ENCODE measurements at regions not wholly inside any gene's neighbourhood (a gene's known extent, or its start where the extent isn't known, plus 50 kb on each side); places are given as distances from the start of the nearest gene placed in this dataset.
A peak's percentile ranks its signal among the peaks of the same experiment; 100 is the strongest.
"Not testable (repeated sequence)": the region's sequence is repeated elsewhere in the genome, so short reads cannot be mapped to it uniquely, and the experiment has no call there.

DNA sequence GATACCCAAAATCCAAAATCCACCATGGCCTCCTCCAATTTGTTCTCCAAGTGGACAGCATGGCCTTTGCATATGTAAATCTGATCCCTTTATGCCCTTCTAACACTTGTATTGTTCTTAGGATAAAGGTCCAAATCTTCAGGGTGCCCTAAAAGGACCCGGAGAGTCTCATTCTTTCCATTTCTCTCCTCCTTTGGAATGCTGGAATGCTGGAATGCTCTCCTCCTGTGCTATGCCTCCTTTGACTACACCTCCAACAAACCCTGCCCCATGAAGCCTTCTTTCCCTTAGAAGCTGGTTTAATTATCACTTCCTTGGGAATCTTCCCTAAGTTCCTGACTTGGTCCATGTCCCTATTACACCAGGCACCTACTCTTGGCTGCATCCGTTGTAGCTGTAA is 484.8 kb upstream of the RUNX1 start:
- DNase-seq (no peak), ATAC-seq (no peak)
- intact Hi-C loops (cut with micrococcal nuclease) = no loop called here

DNA sequence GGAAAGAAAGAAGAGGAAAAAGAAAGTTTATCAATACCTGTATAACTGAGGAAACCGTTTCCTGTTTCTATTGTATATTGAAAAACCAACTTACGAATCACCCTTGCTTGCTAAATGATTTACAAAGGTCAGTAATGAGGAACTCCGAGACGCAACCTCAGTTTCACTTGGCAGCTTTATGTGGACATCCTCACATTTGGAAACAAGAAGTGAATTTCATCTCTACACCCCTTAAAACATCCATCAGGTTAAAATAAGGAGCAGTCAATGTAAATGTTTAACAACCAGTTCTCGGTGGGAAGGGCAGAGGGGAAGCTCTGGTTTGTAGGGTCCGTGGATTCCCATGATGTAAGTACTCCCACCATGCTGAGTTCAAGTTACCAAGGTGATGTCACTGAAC is 481.7 kb upstream of the RUNX1 start:
- no peak for DNase-seq
- ATAC-seq = no peak
- intact Hi-C loops (cut with micrococcal nuclease) = no loop called here

DNA sequence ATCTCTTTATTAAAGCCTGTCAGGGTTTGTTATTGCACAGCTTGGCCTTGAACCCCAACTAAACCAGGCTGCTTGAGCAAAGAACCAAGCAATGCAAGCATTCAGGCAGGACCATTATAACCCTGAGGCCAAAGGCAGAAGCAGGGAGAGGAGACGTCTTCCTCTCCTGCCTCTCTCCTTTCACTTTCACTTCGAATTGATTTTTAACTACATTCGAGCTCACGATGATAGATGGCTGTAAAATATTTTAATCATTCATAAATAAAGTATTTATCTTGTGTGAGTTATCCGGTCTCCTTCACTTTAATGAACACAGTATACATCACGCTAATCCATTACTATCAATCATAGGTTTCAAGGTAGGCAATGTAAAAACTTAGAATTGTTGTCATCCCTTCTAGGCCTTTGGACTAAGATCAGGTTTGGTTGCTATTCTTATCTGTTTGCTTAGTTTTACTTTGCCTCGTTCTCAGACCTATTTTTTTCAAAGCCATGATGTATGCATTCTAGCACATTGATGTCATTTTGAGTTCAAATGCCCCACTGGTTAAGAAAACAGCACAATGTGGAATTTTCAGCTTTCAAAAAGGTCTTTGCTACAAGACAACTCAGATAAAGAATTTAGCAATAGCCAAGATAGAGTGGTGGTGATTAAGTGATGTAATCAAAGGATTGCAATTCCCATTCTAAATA is 480.2 kb upstream of the RUNX1 start:
- DNase-seq = no peak
- ATAC-seq = peak; percentile 70
- intact Hi-C loops (cut with micrococcal nuclease) = no loop called here

DNA sequence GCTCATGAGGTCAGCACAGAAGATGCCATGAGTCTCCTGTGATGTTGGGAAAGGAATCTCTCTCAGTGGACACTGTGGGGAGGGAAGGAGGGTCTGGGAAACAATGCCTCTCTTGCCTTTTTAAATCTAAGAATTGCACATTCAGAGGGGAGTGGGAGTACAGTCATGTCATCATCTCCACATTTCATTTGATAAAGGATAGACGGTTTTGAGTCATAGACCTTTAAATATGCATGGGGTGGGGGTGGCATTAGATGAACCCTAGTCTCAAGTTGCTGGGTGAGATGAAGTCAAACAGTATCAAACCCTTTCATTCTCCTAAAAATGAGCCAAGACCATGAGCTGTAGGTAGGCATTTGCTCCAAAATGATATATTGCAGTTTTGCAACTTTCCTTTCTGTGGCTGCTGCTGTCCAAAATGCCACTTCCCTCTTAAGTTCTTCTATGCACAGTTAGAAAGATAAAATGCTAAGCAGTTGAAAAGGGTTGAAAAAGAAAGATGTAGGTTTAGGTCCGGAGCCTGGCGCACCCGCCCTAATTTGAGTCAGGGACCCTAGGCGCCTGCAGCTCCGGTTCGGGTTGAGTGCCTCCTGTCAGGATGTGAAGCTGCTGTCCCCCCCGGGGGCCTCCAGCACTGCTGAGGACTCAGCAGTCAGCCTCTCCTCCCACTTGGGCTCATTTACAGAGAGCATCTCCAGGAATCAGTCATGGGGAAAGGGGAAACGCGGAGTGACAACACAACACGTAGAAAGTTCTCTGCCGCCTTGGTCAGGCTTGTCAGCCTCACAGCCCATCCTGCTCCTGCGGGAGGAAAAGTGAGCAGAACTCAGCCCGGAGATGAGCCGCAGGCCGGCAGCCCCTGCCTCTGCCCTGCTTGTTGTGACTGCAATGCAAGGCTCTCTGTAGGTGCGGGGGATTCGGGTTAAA is 479.3 kb upstream of the RUNX1 start:
- intact Hi-C loops (cut with micrococcal nuclease) = no loop called here
- peak; percentile 37 for DNase-seq
- ATAC-seq = peak; percentile 52

DNA sequence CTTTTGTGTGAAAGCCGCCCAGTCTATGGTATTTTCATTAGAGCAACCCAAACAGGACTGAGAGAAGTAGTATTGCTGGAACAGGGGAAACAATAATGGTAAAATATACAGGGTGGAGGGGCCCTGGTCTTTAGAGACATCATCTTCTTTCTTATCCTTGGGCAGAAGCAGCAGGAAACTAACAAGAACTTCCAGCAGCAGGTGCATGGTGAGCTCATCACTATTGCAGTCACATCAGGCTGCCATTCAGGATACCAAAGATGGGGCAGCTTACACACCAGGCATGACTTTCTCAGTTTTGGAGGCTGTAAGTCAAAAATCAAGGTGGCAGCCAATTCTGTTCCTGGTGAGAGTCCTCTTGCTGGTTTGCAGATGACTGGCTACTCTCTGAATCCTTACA is 478.3 kb upstream of the RUNX1 start:
- intact Hi-C loops (cut with micrococcal nuclease) = no loop called here
- ATAC-seq = no peak

DNA sequence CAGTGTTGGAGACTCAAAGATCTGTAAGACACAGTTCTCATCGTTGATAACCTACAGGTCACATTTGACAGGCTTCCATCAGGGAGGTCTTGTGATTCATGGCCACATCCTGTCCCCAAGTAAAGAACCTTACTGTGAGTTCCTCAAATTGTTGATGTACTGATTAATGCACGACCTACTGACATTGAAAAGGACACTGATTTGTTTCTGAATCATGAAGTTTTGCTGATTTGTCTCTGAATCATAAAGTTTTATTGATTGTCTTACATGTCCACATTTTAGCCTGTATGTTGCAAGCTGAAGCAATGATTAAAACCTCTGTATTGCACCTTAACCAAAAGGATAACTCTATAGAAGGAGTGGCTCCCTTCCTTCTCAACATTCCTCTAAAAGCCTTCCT is 476.3 kb upstream of the RUNX1 start:
- DNase-seq = no peak
- intact Hi-C loops (cut with micrococcal nuclease) = no loop called here
- no peak for ATAC-seq

More for the DNA sequence above, 478.3 kb upstream of the RUNX1 start:
- no peak for DNase-seq

DNA sequence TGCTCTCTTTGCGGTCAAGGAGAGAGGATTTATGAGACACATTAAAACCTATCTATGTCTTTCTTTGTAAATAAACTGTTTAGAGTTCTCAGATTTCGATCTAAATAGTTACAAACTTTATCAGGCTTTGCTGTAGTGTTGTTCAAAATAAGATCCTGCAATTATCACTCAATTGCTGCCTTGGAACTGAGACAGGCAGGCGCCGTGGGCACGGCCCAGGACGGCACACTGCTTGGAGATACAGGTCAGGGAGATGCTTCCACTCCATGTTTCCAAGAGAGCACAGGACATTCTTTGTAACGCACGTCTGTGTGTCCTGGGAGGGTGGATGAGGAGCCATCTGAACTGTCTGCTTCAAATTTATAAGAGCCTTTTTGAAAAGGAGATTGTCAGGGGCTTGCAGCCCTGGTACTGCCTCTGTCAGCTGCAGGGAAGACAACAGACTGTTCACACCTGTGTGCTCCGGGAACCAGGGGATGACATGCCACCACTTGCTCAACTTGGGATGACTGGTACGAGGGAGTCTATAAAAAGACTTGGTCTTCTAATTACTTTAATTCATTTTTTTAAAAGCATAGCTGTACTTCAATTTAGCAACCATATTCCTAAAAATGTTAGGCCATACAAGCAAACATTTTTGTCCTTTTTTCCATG is 472.9 kb upstream of the RUNX1 start:
- DNase-seq (no peak), ATAC-seq (no peak)
- intact Hi-C loops (cut with micrococcal nuclease) = no loop called here

DNA sequence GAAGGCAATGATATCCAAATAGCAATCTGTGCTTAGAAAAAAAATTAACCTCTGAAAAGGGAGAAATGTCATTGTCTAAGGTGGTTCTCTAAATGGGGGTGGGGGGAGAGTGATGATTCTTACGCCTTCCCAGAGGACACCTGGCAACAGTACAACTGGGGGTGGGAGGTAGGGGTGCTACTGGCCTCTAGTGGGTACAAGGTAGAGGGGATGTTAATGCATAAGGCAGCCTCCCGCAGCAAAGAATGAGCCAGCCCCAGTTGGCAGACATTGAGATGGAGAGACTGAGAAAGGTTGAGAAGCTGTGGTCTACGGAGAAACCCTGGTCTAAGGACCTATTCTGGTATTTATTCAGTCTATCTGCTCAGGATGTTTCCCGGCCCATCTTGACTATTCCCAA is 472.2 kb upstream of the RUNX1 start:
- DNase-seq (no peak), ATAC-seq (no peak)
- intact Hi-C loops (cut with micrococcal nuclease) = no loop called here

DNA sequence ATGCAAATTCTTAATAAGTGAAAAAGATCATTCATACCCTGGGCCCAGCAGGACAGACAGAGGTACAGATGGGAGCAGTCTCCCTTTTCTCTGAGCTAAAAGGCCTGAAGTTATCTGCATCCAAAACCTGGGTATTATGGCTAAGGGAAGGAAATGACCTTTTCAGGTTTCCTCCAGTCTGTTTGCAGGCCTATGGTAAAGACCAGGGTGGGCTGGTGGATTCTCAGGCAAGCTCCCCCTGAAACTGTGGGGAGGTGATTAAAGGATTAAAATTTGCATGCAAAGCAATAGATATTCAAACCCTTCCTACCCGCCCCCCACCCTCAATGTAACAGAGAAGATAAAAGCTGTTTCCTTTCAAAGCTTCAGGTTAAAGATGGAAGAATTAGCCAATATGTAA is 471.8 kb upstream of the RUNX1 start:
- ATAC-seq = no peak

DNA sequence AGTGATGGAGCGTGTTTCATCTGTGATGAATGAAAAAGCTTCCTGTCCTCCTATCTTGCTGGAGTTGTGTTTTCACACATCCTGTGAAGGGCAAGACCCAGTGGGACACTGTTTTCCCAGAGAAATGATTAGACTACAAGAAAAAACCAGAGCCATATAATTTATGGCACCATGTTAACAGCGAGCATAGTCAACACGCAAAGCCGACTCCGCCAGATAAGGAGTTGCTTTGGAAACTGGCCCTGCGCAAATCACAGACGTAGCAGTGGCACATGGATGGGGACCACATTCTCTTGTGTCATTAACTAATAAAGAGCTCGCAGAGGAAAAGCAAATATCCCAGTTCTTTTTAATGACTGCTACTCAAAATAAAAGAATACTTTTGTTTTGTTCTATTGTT is 471.2 kb upstream of the RUNX1 start:
- ATAC-seq (no peak), DNase-seq (no peak)
- intact Hi-C loops (cut with micrococcal nuclease) = no loop called here

More for the DNA sequence above, 471.8 kb upstream of the RUNX1 start:
- DNase-seq = no peak
- intact Hi-C loops (cut with micrococcal nuclease) = no loop called here

DNA sequence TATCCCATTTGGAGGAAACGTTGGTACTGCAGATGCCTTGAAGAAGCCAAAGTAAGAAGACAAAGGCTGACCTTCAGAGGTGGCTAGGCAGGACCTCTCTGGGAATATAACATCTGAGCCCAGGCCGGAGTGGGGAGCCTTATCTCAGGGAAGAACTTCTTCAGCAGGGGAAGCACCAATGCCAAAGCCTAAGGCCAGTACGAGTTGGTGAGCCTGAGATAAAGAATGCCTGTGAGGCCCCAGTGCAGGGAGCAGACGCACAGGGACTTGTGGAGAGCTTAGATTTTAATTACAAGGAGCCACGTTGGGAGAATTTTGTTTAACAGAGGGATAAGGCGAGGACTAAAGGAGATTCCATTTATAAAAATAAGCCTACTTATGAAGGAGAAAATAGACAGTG is 468.8 kb upstream of the RUNX1 start:
- intact Hi-C loops (cut with micrococcal nuclease) = no loop called here
- ATAC-seq (no peak), DNase-seq (no peak)

DNA sequence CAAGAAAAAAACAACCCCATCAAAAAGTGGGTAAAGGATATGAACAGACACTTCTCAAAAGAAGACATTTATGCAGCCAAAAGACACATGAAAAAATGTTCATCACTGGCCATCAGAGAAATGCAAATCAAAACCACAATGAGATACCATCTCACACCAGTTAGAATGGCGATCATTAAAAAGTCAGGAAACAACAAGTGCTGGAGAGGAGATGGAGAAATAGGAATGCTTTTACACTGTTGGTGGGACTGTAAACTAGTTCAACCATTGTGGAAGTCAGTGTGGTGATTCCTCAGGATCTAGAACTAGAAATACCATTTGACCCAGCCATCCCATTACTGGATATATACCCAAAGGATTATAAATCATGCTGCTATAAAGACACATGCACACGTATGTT is 467.2 kb upstream of the RUNX1 start:
- intact Hi-C loops (cut with micrococcal nuclease); ATAC-seq: not testable (repeated sequence)

DNA sequence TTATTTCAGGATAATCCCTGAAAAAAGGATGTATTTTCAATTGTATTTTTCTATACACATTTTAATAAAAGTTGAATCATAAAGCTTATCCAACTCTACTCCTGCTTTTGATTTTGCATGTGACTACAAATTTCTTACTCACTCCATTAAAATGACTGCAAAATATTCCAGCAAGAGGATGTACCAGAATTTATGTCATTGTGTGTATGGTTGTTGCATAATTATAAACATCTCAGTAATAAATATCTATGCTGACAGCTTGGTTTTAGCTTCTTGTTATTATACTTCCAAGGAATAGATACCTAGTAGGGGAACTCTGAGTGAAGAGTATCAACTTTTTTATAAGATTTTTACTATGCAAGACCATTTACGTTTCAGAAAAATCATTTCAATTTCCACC is 463.2 kb upstream of the RUNX1 start:
- no peak for DNase-seq
- intact Hi-C loops (cut with micrococcal nuclease) = no loop called here
- no peak for ATAC-seq

More for the DNA sequence above, 467.2 kb upstream of the RUNX1 start:
- DNase-seq = not testable (repeated sequence)

DNA sequence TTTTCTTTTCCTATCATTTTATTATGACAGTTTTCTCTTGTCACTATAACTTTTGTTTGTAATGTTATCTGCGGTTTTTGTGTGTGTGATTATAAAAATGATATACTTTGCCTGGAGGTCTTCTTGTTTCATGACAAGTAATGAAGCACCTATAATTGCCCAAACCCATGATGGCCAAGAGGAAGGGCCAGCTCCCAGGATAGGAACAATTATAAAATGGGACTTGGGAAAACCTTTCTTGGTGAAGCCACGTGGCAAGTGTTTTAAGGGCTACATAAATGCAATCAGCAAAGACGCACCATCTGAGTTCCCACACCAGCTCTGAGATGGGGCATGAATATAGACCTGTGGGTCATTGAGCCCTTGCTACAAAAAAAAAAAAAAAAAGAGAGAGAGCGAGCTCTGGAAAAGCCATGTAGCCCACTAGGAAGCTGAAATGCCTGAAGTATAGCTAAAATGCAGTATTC is 462.6 kb upstream of the RUNX1 start:
- intact Hi-C loops (cut with micrococcal nuclease) = no loop called here
- ATAC-seq (no peak), DNase-seq (no peak)

DNA sequence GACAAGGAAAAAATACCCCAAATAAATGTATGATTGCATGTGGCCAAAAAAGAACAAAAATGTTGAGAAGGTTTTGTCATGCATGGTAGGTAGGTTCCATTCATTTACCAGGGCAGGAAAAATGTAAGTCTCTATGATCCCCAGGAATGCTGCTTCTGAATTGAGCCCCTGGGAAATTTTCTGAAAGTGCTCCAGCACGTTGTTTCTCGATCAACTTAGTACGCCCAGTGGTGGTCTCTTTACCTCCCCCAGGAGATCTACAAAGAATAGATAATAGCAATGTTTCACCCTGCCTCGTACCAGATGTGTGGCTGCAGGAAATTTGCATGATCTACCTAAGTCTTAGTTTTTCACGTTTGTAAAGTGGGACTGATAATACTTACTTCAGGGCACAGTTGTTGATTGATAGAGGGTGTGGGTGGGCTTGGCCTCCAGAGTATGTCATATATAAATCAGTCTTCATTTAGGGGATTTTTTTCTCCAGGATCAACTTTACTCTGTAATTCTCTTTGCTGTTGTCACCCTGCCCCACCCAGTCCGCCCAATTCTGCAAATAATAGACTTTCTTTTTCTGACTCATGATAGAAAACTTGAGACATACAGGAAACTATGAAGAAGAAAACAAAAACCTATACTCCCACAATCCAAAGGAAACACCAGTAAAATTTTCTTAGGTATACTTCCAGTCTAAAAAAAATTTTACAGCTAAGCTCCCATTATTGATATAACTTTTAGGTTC is 462.0 kb upstream of the RUNX1 start:
- intact Hi-C loops (cut with micrococcal nuclease) = no loop called here
- ATAC-seq = no peak
- no peak for DNase-seq

DNA sequence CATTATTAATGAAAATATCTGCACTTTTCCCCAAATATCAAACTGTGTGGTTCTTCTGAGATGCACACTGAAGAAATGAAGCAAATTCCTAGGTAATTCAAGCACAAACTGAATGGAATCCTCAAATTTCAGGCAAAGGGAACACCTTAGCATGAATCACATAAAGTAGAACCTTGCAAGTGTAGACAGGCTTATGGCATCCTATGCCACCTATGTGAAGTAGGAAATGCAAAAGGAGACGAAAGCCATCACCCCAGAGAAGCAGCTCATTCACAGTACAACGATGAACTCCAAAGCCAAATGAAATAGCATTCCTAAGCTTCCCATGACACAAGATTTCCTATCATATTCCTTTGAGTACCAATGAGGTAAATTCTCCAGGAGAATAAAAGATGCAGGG is 461.2 kb upstream of the RUNX1 start:
- intact Hi-C loops (cut with micrococcal nuclease) = no loop called here
- DNase-seq (no peak), ATAC-seq (no peak)

DNA sequence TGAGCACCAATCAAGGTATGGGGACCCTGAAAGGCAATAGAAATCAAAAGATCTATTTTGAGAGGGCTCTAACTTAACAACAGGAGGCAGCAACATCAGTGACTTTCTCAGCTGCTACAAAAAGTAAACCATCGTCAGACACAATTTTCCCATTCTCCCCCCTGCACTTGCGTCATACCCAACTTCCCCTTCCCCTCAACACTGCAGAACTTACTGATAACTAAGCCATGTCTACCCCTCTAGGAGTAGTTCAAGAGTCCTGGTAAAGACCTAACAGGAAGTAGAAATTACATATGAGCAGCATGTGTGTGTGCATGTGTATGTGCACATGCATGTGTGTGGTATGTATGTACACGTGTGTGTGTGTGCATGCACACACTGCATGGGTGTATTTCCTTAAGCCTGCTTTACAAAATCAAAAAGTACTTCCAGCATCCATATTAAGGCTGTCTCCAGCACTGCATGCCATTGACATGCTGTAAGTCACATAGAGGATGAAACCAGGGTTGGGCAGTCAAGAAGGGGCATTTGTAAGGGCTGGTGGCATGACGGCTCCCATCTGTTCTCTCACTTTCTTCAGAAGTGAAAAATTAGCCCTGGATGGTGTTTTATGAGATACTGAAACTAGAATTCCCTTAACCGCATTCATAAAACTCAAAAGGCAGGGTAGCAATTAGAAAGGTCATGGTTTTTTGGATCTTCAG is 460.1 kb upstream of the RUNX1 start:
- DNase-seq (no peak), ATAC-seq (peak; percentile 52)
- intact Hi-C loops (cut with micrococcal nuclease) = no loop called here

DNA sequence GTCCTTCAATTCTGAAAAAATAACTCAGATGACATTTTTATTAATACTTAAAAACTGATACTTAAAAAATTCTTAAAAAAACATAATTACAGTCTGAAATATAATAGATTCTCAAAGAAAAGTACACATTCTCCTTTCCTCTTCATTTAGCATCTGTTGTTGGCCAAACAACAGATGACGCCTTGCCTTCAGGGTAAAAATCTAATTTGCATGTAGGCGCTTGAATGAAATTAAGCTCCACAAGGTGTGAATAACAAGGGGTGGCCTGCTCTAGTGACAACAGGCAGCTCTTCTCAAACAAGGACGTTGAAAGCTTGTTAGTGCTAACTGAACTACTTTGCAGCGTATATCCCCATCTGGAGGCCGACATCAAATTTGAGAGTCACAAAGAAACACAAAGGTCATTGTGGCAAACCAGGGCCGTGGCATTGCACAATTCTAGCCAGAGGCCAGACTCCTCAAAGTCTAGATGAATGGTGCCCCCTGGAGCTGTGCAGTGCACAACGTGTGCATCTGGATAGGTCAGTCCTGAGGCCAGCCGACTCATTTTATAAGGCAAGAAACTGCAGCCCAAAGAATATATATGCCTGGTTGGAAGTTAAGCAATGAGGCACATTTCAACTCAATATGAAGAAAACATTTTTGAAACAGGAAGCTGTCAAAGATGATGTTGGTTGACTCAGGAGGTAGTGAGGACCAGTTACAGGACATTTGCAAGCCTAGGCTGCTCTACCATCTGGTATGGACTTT is 459.2 kb upstream of the RUNX1 start:
- intact Hi-C loops (cut with micrococcal nuclease) = no loop called here

More for the DNA sequence above, 459.2 kb upstream of the RUNX1 start:
- ATAC-seq (peak; percentile 91), DNase-seq (peak; percentile 68)
